HG03378 (cell line): ENCODE measurements at regions not wholly inside any gene's neighbourhood (a gene's known extent, or its start where the extent isn't known, plus 50 kb on each side); places are given as distances from the start of the nearest gene placed in this dataset.
"Not testable (repeated sequence)": the region's sequence is repeated elsewhere in the genome, so short reads cannot be mapped to it uniquely, and the experiment has no call there.

Source experiments
- ATAC-seq: cut with Tn5 transposase; IDR thresholded peaks from one replicate; pipeline ENCODE4 v1.9.1; 2021; ENCODE audit warnings: mild to moderate bottlenecking, moderate library complexity; ENCODE audit not compliant: unreplicated experiment

GRCh38 chr3:110575702-110576101 is 495.9 kb upstream of the NECTIN3 start:
- ATAC-seq = no peak

DNA sequence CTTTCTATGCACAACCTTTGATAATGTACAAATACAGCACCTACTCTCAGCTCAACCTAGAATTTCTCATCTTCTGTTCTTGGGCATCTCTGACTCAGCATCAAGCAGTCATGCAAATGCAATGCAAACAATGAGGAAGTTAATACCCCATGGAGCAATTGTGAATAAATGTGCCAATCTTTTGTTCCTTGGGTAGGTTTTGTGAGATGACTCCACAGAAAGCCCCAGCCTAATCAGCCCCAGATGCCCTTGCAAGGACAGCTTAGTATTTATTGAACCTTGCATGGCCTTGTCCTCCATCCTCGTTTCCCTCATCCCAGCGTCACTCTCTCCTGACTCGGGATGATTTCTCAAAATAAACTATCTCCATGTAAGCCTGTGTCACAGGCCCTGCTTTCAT is 494.7 kb upstream of the NECTIN3 start:
- ATAC-seq = no peak

GRCh38 chr3:110577854-110578253 is 493.8 kb upstream of the NECTIN3 start:
- no peak for ATAC-seq

DNA sequence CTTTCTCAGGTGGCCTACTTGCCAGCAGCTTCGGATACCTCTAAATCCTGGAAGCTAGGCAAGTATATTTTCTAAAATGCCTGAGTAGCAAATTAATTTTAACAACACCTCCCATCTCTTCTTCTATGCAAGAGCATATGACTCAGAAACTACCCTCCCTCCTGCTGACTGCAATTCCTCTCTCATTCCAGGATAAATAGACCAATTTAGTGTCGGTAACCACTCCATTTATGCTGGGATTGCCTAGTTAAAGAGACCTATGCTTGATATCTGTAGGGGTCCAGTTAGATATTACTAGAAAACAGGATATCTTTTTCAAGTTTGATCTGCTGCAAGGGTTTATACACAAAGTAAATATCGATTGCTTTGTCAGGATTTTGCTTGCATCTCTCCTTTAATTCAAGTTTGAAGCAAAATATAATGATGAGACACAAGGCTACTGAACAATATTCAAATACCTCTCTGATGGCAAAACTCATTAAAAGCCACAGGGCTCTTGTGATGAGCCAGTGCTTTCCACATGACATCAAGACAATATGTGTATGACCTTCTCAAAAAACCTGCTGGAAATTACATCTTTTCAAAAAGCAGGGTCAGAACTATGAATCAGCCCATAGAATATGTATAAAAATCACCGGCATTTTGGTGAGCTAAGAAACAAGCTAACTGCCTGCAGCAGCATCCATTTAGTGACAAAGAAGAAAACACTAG is 491.6 kb upstream of the NECTIN3 start:
- no peak for ATAC-seq

GRCh38 chr3:110583373-110583935 is 488.2 kb upstream of the NECTIN3 start:
- ATAC-seq = no peak

DNA sequence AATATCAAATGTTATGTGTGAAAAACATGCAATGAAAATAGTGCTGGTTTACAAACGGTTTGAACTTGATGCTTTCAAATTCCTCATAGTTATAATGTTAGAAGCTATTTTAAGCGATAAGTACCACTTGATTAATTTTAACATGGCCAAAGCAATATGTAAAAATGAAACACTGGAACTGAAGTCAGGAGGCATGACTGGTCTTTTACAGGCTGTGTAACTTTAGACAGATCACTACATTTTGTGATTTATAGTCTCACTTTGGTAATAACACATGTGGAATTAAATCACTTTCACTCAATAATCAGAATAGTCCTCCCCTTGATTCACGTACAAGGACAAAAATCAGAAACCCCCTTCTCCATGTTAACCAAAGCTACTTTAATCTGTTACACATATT is 482.7 kb upstream of the NECTIN3 start:
- ATAC-seq = no peak

- no peak for ATAC-seq
Measured at GRCh38 chr3:110589341-110589740, 482.3 kb upstream of the NECTIN3 start.

GRCh38 chr3:110593749-110594148 is 477.9 kb upstream of the NECTIN3 start:
- no peak for ATAC-seq

- no peak for ATAC-seq
Measured at GRCh38 chr3:110598847-110599490, 472.6 kb upstream of the NECTIN3 start.

DNA sequence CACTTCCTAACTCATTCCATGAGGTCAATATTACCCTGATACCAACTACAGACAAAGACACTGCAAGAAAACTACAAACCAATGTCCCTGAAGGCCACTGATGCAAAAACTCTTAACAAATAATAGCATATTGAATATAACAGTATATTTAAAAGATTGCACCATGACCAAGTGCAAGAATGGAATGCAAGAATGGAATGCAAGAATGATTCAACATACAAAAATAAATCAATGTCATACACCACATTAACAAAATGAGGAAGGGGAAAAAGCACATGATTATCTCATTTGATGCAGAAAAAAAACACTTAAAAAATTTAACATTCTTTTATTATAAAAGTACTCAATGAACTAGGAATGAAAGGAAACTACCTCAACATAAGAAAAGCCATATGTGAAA is 463.1 kb upstream of the NECTIN3 start:
- no peak for ATAC-seq

DNA sequence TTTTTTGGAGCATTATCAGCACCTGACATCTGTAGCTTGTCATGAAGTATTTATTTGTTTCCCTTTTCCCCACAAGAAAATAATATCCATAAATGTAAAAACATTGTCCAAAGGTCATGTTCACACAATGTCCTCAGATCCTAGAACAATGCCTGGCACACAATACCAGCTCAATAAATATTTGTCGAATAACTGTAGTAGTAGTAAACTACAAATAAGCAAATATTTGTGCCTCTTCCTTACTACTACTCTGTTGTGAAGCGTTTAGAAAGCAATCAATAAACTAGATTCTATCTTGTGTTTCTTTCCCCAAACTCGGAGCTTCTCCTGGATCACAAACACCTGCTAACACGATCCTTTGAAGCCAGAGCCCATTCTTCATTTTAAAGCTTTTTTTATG is 459.6 kb upstream of the NECTIN3 start:
- no peak for ATAC-seq

- no peak for ATAC-seq
Measured at GRCh38 chr3:110614186-110614585, 457.4 kb upstream of the NECTIN3 start.

DNA sequence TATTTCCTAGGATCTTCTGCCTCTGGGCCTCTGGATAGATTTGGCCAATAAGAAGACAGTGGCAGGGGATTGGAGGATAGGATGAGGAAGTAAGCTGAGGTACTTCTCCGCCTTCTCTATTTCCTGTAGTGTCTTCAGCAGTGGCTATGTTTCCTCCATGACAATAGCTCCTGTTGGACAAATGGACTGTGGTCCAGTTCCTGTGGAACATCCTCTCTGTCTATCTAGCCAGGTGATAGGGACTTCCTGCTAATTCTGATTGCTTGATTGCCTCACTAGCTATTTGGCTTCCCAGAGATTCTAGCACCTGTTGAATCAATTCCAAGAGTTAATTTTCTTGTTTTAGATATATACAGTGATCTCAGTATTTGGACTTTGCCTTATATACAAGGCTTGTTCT is 456.2 kb upstream of the NECTIN3 start:
- ATAC-seq = no peak

DNA sequence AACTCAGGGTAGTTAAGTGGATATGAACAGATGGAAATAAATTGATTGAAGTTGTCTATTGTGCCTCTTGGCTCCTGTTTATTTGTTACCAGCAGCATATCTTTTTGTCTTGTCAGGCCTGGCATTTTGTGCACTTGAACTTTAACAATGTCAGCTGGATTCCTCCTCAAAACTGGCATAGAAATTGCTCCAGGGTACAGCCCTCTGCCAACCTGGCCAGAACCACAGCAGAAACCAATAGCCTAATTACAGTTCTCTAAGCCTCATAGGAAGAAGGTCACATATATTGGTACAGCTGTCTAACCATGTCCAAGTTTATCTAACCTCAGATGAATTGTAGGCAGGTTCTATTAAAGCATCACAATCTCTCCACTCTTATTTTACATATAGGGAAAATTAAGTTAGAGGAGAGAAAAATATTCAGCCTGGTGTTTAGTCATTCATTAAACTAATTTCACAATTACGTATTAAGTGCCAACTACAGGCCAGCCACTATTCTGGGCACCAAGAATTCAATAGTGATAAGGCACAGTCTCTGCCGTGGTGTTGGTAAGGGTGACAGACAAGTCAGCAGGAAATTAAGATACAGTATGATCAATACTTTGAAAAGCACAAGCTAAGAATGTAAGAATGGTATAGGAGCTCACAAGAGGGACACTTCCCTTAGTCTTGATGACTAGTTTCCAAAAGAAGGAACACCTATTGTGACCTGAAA is 452.9 kb upstream of the NECTIN3 start:
- ATAC-seq = no peak

GRCh38 chr3:110620118-110620517 is 451.5 kb upstream of the NECTIN3 start:
- no peak for ATAC-seq

DNA sequence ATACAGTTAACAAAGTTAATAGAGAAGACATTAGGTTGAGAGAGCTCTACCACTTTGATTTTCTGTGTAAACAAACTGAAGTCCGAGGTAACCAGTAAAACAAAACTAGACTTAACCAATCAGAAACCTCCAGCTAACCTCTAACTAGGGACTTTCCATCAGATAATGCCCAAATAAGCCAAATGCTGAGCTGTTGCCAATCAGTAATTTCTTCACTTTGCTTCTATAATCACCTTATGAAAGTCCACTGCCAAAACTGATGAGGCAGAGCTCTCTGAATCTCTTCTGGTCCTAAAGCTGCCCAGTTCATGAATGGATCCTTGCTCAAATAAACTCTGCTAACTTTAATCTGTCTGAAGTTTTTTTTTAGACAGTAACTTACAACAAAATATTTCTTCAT is 448.0 kb upstream of the NECTIN3 start:
- ATAC-seq = peak; percentile 69

GRCh38 chr3:110624576-110624975 is 447.0 kb upstream of the NECTIN3 start:
- ATAC-seq = no peak

- ATAC-seq = no peak
Measured at GRCh38 chr3:110625201-110625747, 446.3 kb upstream of the NECTIN3 start.

GRCh38 chr3:110626652-110627111 is 444.9 kb upstream of the NECTIN3 start:
- ATAC-seq = not testable (repeated sequence)

DNA sequence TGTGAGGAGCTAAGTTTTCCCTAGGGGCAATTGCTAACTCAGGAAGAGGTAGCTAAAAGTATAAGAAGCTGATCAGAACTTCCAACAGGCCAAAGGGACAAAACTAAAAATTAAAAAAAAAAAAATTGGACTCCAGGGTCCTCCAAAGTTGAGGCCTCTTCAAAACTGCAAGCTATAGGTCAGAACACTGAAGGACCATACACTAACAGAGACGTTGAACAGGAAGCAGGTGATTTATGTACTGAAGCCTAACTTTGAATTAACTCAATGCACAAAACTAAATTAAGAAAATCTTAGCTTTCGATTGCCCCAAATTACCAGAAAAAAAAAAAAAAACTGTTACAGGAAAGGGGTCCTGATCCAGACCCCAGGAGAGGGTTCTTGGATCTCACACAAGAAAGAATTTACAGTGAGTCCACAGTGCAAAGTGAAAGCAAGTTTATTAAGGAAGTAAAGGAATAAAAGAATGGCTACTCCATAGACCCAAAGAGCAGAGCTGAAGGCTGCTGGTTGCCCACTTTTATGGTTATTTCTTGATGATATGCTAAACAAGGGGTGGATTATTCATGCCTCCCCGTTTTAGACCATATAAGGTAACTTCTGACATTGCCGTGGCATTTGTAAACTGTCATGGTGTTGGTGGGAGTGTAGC is 442.8 kb upstream of the NECTIN3 start:
- ATAC-seq = no peak

DNA sequence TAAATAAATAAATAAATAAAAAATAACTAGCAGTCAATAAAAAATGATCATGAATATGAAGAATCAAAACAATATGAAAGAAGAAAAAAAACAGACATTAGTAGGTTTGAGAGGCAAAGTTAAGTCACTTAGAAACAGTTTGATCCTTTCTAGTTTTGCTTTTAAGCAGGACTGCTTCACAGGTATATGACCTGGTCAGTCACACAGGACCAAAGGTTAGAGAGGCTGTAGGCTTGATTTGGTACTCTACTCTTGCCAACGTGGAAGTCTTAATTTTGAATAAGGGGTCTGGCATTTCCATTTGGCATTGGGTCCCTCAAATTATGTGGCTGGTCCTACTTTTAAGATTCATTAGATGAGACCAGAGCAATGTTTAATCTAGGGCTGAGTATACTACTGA is 441.7 kb upstream of the NECTIN3 start:
- no peak for ATAC-seq
